Stimulated activated CD4-positive, alpha-beta T cell treated with anti-CD3 and anti-CD28 coated beads, Interleukin-12 subunit alpha, Interleukin-12 subunit beta, amount 100 ng/mL, for 24 hours (primary cell): ENCODE measurements at regions not wholly inside any gene's neighbourhood (a gene's known extent, or its start where the extent isn't known, plus 50 kb on each side); places are given as distances from the start of the nearest gene placed in this dataset.
"Not testable (repeated sequence)": the region's sequence is repeated elsewhere in the genome, so short reads cannot be mapped to it uniquely, and the experiment has no call there.

Source experiments
- DNase-seq, 2 experiments: peaks; one replicate each; pipeline ENCODE4 v3.0.0-alpha.2; 2020; ENCODE audit warnings: low read depth in 2 of 2

- not testable (repeated sequence) for DNase-seq
These were observed 326.8 kb downstream of the BCL2L11 start for GRCh38 chr2:111447482-111447881.

GRCh38 chr2:111448796-111449195 is 328.1 kb downstream of the BCL2L11 start:
- not testable (repeated sequence) for DNase-seq

- DNase-seq: not testable (repeated sequence)
These were observed 329.8 kb downstream of the BCL2L11 start for GRCh38 chr2:111450526-111450925.

- not testable (repeated sequence) for DNase-seq
These were observed 331.0 kb downstream of the BCL2L11 start for GRCh38 chr2:111451692-111452199.

GRCh38 chr2:111452208-111452607 is 331.5 kb downstream of the BCL2L11 start:
- DNase-seq: not testable (repeated sequence)

GRCh38 chr2:111453308-111453707 is 332.6 kb downstream of the BCL2L11 start:
- DNase-seq: not testable (repeated sequence)

- not testable (repeated sequence) for DNase-seq
These were observed 333.1 kb downstream of the BCL2L11 start for GRCh38 chr2:111453816-111454215.

GRCh38 chr2:111454404-111454803 is 333.7 kb downstream of the BCL2L11 start:
- DNase-seq: not testable (repeated sequence)

GRCh38 chr2:111455016-111456015 is 334.6 kb downstream of the BCL2L11 start:
- DNase-seq: not testable (repeated sequence)

GRCh38 chr2:111457191-111457590 is 336.5 kb downstream of the BCL2L11 start:
- not testable (repeated sequence) for DNase-seq

- DNase-seq: not testable (repeated sequence)
These were observed 340.2 kb downstream of the BCL2L11 start for GRCh38 chr2:111460901-111461300.

GRCh38 chr2:111461831-111462230 is 341.1 kb downstream of the BCL2L11 start:
- DNase-seq: not testable (repeated sequence)

- DNase-seq: not testable (repeated sequence)
These were observed 341.9 kb downstream of the BCL2L11 start for GRCh38 chr2:111462572-111462971.

- DNase-seq: not testable (repeated sequence)
These were observed 342.6 kb downstream of the BCL2L11 start for GRCh38 chr2:111463238-111463848.

- DNase-seq: not testable (repeated sequence)
These were observed 343.2 kb downstream of the BCL2L11 start for GRCh38 chr2:111463956-111464355.

GRCh38 chr2:111464367-111464766 is 343.7 kb downstream of the BCL2L11 start:
- not testable (repeated sequence) for DNase-seq

- not testable (repeated sequence) for DNase-seq
These were observed 344.8 kb downstream of the BCL2L11 start for GRCh38 chr2:111465521-111465920.

- DNase-seq: not testable (repeated sequence)
These were observed 346.0 kb downstream of the BCL2L11 start for GRCh38 chr2:111466744-111467143.

GRCh38 chr2:111470924-111471323 is 350.2 kb downstream of the BCL2L11 start:
- not testable (repeated sequence) for DNase-seq

- not testable (repeated sequence) for DNase-seq
These were observed 351.2 kb downstream of the BCL2L11 start for GRCh38 chr2:111471791-111472530.

GRCh38 chr2:111472844-111473403 is 352.2 kb downstream of the BCL2L11 start:
- DNase-seq: not testable (repeated sequence)
